Natural killer cell (primary cell): ENCODE measurements at regions not wholly inside any gene's neighbourhood (a gene's known extent, or its start where the extent isn't known, plus 50 kb on each side); places are given as distances from the start of the nearest gene placed in this dataset.
A peak's percentile ranks its signal among the peaks of the same experiment; 100 is the strongest.

ENCODE experiments used
- ATAC-seq, 3 donors: fragments of 150-1000 bp in 2 of 3; fragments of 200-7000 bp in 1 of 3; cut with Tn5 transposase; 1 replicate in 1 of 3; 2 replicates in 2 of 3; pipeline ENCODE4 v1.10.0; 2021; ENCODE audit warnings: mild to moderate bottlenecking in 2 of 3, moderate library complexity in 2 of 3
- DNase-seq, 2 donors: peaks; one replicate each; pipeline versions ENCODE4 v3.0.0 to v3.0.0-alpha.2; 2013 to 2021; ENCODE audit warnings: mixed read lengths in 1 of 2
- H3K27ac ChIP-seq: one replicate; pipeline ENCODE4 v1.5.1; 2013; ENCODE audit warnings: mild to moderate bottlenecking, low read length
- H3K27me3 ChIP-seq: one replicate; pipeline ENCODE4 v1.6.1; 2013; ENCODE audit warnings: low read length; ENCODE audit not compliant: control insufficient read depth, insufficient read depth
- H3K36me3 ChIP-seq: one replicate; pipeline ENCODE4 v1.6.1; 2013; ENCODE audit warnings: low read length; ENCODE audit not compliant: control insufficient read depth, insufficient read depth
- H3K4me1 ChIP-seq: one replicate; pipeline ENCODE4 v1.6.1; 2013; ENCODE audit warnings: low read length; ENCODE audit not compliant: control insufficient read depth, insufficient read depth
- H3K4me3 ChIP-seq: one replicate; pipeline ENCODE4 v1.5.1; 2013; ENCODE audit warnings: low read length
- H3K9me3 ChIP-seq: one replicate; pipeline ENCODE4 v1.6.1; 2013; ENCODE audit warnings: low read length; ENCODE audit not compliant: control insufficient read depth, insufficient read depth
- H3K27ac Mint-ChIP-seq, 2 donors: one replicate each; pipeline ENCODE4 v1.8.0; 2022; ENCODE audit warnings: mild to moderate bottlenecking in 2 of 2, mixed read lengths in 2 of 2, moderate library complexity in 1 of 2
- H3K27me3 Mint-ChIP-seq, 2 donors: one replicate each; pipeline ENCODE4 v1.8.0; 2022; ENCODE audit warnings: low read depth in 2 of 2, mixed read lengths in 2 of 2
- H3K36me3 Mint-ChIP-seq: one replicate; pipeline ENCODE4 v1.8.0; 2022; ENCODE audit warnings: mixed read lengths
- H3K4me1 Mint-ChIP-seq, 2 donors: one replicate each; pipeline ENCODE4 v1.8.0; 2022; ENCODE audit warnings: mixed read lengths in 2 of 2
- H3K4me3 Mint-ChIP-seq: one replicate; pipeline ENCODE4 v1.8.0; 2022; ENCODE audit warnings: mild to moderate bottlenecking, moderate library complexity, mixed read lengths
- H3K9me3 Mint-ChIP-seq, 2 donors: one replicate each; pipeline ENCODE4 v1.8.0; 2022; ENCODE audit warnings: mixed read lengths in 2 of 2
- WGBS: methylation state at CpG from one replicate; pipeline ENCODE4 v1.1.7; 2013; ENCODE audit warnings: missing lambda C conversion rate; ENCODE audit not compliant: insufficient coverage; 5-methylcytosine and 5-hydroxymethylcytosine counted together
- intact Hi-C: fragments of 100-400 bp; cut with micrococcal nuclease; formaldehyde crosslinking; loops from one replicate; pipeline ENCODE4 v1.14.2; 2022
- TF ChIP-seq, protein P1 (sequence below): fragments of 200-600 bp; IDR thresholded peaks from one replicate; pipeline ENCODE4 v1.8.0; 2022; ENCODE audit warnings: antibody characterized with exemption

DNA sequence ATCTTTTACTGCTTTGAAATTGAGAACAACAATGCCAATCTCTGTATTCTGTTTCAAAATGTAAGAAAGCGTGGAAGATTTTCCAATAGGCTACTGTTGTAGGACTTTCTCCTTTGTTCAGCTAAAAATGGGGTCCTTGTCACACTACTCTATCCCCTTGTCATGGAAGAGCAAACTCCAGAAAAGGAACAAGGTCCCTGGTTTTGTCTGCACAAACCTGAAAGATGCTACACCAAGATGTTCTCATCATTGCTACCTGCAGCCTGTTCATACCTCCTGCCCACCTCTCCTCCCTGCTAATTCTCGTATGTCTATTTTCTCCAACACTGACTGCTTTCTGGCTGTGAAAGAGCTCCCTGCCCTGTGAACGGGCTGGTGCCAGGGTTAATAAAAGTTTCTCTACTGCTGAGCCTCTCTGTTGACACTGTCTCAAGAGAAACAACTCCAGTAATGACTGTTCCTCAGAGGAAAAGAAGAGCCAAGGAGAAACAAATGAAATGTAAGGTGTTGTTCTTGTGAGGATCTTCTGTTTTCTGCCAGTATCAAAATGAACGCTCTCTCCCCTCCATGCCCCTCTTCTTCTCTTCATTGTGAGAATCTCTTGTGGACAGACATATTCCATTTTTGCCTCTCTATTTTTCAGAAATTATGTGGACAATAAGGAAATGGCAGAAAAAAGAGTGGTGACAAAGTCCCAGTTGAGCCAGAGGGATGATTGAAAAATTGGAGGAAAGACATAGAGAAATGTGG is 287.1 kb downstream of the ADGB start:
- H3K36me3 ChIP-seq: no peaks in the 10 kb centered on the region
- WGBS: 84% methylated on average over 3 of the region's 4 CpGs
- H3K27ac ChIP-seq: no peak overlapping the region
- no peak overlapping the region for H3K4me3 ChIP-seq
- Mint-ChIP-seq H3K27me3 (no peaks in the 10 kb centered on the region), H3K9me3 (peaks cover 0 to 4% of the 10 kb centered on the region in 2 donors), H3K4me3 (no peak overlapping the region), H3K36me3 (no peaks in the 10 kb centered on the region), H3K4me1 (no peaks in the 10 kb centered on the region), H3K27ac (no peak overlapping the region)
- H3K27me3 ChIP-seq: no peaks in the 10 kb centered on the region
- intact Hi-C loops: no loop called here
- H3K9me3 ChIP-seq: peaks cover 2% of the 10 kb centered on the region
- ATAC-seq (no peak), DNase-seq (no peak)
- TF ChIP-seq, protein P1, sequence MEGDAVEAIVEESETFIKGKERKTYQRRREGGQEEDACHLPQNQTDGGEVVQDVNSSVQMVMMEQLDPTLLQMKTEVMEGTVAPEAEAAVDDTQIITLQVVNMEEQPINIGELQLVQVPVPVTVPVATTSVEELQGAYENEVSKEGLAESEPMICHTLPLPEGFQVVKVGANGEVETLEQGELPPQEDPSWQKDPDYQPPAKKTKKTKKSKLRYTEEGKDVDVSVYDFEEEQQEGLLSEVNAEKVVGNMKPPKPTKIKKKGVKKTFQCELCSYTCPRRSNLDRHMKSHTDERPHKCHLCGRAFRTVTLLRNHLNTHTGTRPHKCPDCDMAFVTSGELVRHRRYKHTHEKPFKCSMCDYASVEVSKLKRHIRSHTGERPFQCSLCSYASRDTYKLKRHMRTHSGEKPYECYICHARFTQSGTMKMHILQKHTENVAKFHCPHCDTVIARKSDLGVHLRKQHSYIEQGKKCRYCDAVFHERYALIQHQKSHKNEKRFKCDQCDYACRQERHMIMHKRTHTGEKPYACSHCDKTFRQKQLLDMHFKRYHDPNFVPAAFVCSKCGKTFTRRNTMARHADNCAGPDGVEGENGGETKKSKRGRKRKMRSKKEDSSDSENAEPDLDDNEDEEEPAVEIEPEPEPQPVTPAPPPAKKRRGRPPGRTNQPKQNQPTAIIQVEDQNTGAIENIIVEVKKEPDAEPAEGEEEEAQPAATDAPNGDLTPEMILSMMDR: no peak
- no peaks in the 10 kb centered on the region for H3K4me1 ChIP-seq

DNA sequence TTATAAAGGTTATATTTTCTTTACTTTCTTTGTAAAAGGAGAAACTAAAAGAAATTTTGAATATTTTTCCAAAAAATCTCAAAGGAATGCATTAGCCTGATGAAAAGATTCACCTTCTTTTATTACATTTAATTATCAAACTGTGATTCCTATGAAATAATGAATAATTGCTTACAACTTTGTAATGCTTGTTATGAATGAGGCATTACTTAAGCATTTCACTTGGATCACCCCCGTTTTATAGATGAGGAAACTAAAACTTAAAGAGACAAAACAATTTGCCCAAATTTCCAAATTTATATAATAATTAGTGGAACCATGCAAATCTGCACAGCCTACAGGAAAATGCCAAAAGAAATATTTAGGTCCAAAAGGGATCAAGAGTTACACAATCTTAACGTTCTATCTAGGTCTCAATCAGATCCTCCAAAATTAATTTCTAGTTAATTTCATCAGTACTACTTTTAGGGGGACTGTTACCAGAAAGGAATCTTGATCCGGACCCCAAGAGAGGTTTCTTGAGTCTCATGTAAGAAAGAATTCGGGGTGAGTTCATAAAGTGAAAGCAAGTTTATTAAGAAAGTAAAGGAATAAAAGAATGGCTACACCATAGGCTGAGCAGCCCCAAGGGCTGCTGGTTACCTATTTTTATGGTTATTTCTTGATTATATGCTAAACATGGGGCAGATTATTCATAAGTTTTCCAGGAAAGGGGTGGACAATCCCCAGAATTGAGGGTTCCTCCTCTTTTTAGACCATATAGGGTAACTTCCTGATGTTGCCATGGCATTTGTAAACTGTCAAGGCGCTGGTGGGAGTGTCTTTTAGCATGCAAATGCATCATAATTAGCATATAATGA is 288.0 kb downstream of the ADGB start:
- no peak overlapping the region for H3K4me3 ChIP-seq
- no peaks in the 10 kb centered on the region for H3K36me3 Mint-ChIP-seq
- no peaks in the 10 kb centered on the region for H3K36me3 ChIP-seq
- intact Hi-C loops: no loop called here
- H3K27ac ChIP-seq: no peak overlapping the region
- H3K9me3 ChIP-seq: peaks cover 2% of the 10 kb centered on the region
- DNase-seq: no peak
- ATAC-seq: no peak
- H3K27me3 Mint-ChIP-seq: no peaks in the 10 kb centered on the region
- TF ChIP-seq, protein P1: no peak
- H3K4me1 Mint-ChIP-seq: no peaks in the 10 kb centered on the region
- H3K27ac Mint-ChIP-seq: no peak overlapping the region
- H3K4me3 Mint-ChIP-seq: no peak overlapping the region
- no peaks in the 10 kb centered on the region for H3K27me3 ChIP-seq
- peaks cover 0 to 4% of the 10 kb centered on the region in 2 donors for H3K9me3 Mint-ChIP-seq
- H3K4me1 ChIP-seq: no peaks in the 10 kb centered on the region
- 86% methylated on average over 3 of the region's 5 CpGs for WGBS

DNA sequence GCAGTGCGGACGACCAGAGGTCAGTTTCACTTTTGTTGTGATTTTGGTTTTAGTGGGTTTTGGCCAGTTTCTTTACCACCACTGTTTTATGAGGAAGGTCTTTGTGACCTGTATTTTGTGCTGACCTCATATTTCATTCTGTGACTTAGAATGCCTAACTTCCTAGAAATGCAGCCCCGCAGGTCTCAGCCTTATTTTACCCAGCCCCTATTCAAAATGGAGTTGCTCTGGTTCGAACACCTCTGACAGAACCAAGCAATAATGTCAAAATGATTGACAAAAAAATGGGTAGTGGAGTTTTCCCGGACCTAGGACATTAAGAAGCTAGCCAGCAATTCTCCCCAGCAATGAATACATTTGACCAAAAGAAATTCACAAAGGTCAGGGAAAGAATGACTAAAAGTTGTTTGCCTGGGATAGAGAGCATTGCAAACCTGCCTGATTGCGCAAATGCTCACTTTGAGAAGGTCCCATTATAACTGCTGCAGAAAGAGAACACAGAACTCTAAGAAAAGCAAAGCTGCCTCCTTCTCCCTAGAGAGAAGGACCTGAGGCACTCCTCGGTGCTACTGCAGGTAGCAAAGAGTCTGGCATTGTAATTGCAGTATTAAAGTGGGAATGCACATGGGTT is 288.8 kb downstream of the ADGB start:
- H3K27me3 ChIP-seq: no peaks in the 10 kb centered on the region
- intact Hi-C loops: no loop called here
- H3K27ac ChIP-seq: no peak overlapping the region
- no peak overlapping the region for H3K4me3 Mint-ChIP-seq
- H3K9me3 ChIP-seq: peaks cover 2% of the 10 kb centered on the region
- TF ChIP-seq, protein P1: no peak
- DNase-seq (no peak), ATAC-seq (peak in 1 of 3 donors; percentile 48)
- no peak overlapping the region for H3K27ac Mint-ChIP-seq
- 90% methylated on average over 6 of the region's 7 CpGs for WGBS
- H3K4me3 ChIP-seq: no peak overlapping the region
- H3K36me3 Mint-ChIP-seq: no peaks in the 10 kb centered on the region
- H3K9me3 Mint-ChIP-seq: peaks cover 0 to 3% of the 10 kb centered on the region in 2 donors
- no peaks in the 10 kb centered on the region for H3K4me1 ChIP-seq
- no peaks in the 10 kb centered on the region for H3K27me3 Mint-ChIP-seq
- no peaks in the 10 kb centered on the region for H3K4me1 Mint-ChIP-seq
- H3K36me3 ChIP-seq: no peaks in the 10 kb centered on the region
